B cell (primary cell): ENCODE measurements at regions not wholly inside any gene's neighbourhood (a gene's known extent, or its start where the extent isn't known, plus 50 kb on each side); places are given as distances from the start of the nearest gene placed in this dataset.

Source experiments
- ATAC-seq: fragments of 200-7000 bp; cut with Tn5 transposase; one replicate; pipeline ENCODE4 v1.10.0; 2021; ENCODE audit warnings: low read depth, mild to moderate bottlenecking, moderate number of reproducible peaks, moderate library complexity
- CTCF ChIA-PET: fragments of 350-600 bp; sonication (Branson Sonifier 250); formaldehyde crosslinking; loops from one replicate; lab custom pipeline; 2021; ENCODE audit warnings: antibody characterized with exemption, inconsistent platforms; lab: Charles Lee
- POLR2A ChIA-PET: fragments of 350-600 bp; sonication (Branson Sonifier 250); formaldehyde crosslinking; loops from one replicate; lab custom pipeline; 2021; ENCODE audit warnings: antibody characterized with exemption; lab: Charles Lee
- DNase-seq: peaks from one replicate; pipeline ENCODE4 v3.0.0; 2013
- H2AFZ ChIP-seq: 2 replicates; pipeline ENCODE4 v1.6.1; 2012; ENCODE audit warnings: mild to moderate bottlenecking, low read depth, low read length; ENCODE audit not compliant: insufficient read depth, poor library complexity, severe bottlenecking
- H3K27ac ChIP-seq, 2 donors: 1 replicate in 1 of 2; 2 replicates in 1 of 2; pipeline ENCODE4 v1.5.1; 2012 to 2013; ENCODE audit warnings: low read length in 2 of 2, mild to moderate bottlenecking in 2 of 2, moderate library complexity in 1 of 2
- H3K27me3 ChIP-seq, 4 experiments: fragments of 200-600 bp in 1 of 4; sonication (generic) in 1 of 4; replicated peaks in 1 of 4; 1 replicate in 2 of 4; 2 replicates in 2 of 4; pipeline versions ENCODE4 v1.6.1 to v1.7.0; 2013 to 2016; ENCODE audit warnings: low read length in 3 of 4, mild to moderate bottlenecking in 2 of 4, mixed read lengths in 1 of 4, moderate library complexity in 1 of 4; ENCODE audit not compliant: insufficient read depth in 4 of 4, control insufficient read depth in 3 of 4; ENCODE audit errors: control extremely low read depth in 1 of 4
- H3K36me3 ChIP-seq, 2 experiments: replicated peaks in 1 of 2; 1 replicate in 1 of 2; 2 replicates in 1 of 2; pipeline versions ENCODE4 v1.6.1 to v1.7.1; 2013; ENCODE audit warnings: low read length in 1 of 2; ENCODE audit not compliant: insufficient read depth in 2 of 2, control insufficient read depth in 1 of 2; ENCODE audit errors: control extremely low read depth in 1 of 2, extremely low read depth in 1 of 2
- H3K4me1 ChIP-seq, 2 donors: fragments of 200-600 bp in 1 of 2; sonication (generic) in 1 of 2; 1 replicate in 1 of 2; 2 replicates in 1 of 2; pipeline versions ENCODE4 v1.5.1 to v1.6.1; 2013 to 2017; ENCODE audit warnings: low read length in 2 of 2; ENCODE audit not compliant: control insufficient read depth in 2 of 2, insufficient read depth in 2 of 2
- H3K4me2 ChIP-seq: replicated peaks from 2 replicates; pipeline ENCODE3; 2012; ENCODE audit warnings: mild to moderate bottlenecking, low read depth, low read length; ENCODE audit not compliant: poor library complexity, severe bottlenecking
- H3K4me3 ChIP-seq, 5 experiments: fragments of 200-600 bp in 1 of 5; sonication (generic) in 1 of 5; 1 replicate in 3 of 5; 2 replicates in 2 of 5; pipeline versions ENCODE4 v1.5.1 to v1.7.0; 2011 to 2016; ENCODE audit warnings: low read length in 4 of 5, mild to moderate bottlenecking in 4 of 5, low read depth in 2 of 5, control low read depth in 1 of 5, moderate library complexity in 1 of 5; ENCODE audit not compliant: insufficient read depth in 1 of 5; ENCODE audit errors: control extremely low read depth in 1 of 5, extremely low read depth in 1 of 5
- H3K79me2 ChIP-seq: fragments of 200-600 bp; sonication (generic); one replicate; pipeline ENCODE4 v1.6.0; 2016; ENCODE audit warnings: low read length; ENCODE audit not compliant: control insufficient read depth, insufficient read depth
- H3K9ac ChIP-seq: fragments of 200-600 bp; sonication (generic); 2 replicates; pipeline ENCODE4 v1.6.1; 2017; ENCODE audit warnings: mild to moderate bottlenecking, low read length, moderate library complexity
- H3K9me3 ChIP-seq, 3 donors: one replicate each; pipeline versions ENCODE4 v1.6.1 to v1.7.1; 2013; ENCODE audit warnings: low read length in 2 of 3; ENCODE audit not compliant: control insufficient read depth in 2 of 3, insufficient read depth in 1 of 3; ENCODE audit errors: control extremely low read depth in 1 of 3
- H4K20me1 ChIP-seq: 2 replicates; pipeline ENCODE4 v1.6.0; 2012; ENCODE audit warnings: mild to moderate bottlenecking, low read length; ENCODE audit not compliant: insufficient read depth, control insufficient read depth, poor library complexity, severe bottlenecking
- H3K27ac Mint-ChIP-seq: one replicate; pipeline ENCODE4 v1.8.0; 2021; ENCODE audit warnings: mixed read lengths
- H3K27me3 Mint-ChIP-seq: one replicate; pipeline ENCODE4 v1.8.0; 2021; ENCODE audit warnings: mixed read lengths
- H3K4me1 Mint-ChIP-seq: one replicate; pipeline ENCODE4 v1.8.0; 2021; ENCODE audit warnings: mixed read lengths
- H3K4me3 Mint-ChIP-seq: one replicate; pipeline ENCODE4 v1.8.0; 2021; ENCODE audit warnings: mixed read lengths
- H3K9me3 Mint-ChIP-seq: one replicate; pipeline ENCODE4 v1.8.0; 2022; ENCODE audit warnings: mixed read lengths; ENCODE audit not compliant: insufficient read depth
- EZH2 ChIP-seq: IDR thresholded peaks from 2 replicates; pipeline ENCODE4 v1.6.1; 2012; ENCODE audit warnings: borderline replicate concordance, low read depth, mild to moderate bottlenecking, moderate library complexity, low read length; ENCODE audit not compliant: insufficient read depth, poor library complexity, severe bottlenecking
- WGBS: methylation state at CpG from one replicate; pipeline ENCODE4 v1.1.5; 2013; ENCODE audit warnings: missing lambda C conversion rate; ENCODE audit not compliant: insufficient coverage; 5-methylcytosine and 5-hydroxymethylcytosine counted together
- intact Hi-C: fragments of 100-400 bp; cut with micrococcal nuclease; formaldehyde crosslinking; loops from one replicate; pipeline ENCODE4 v1.10.0; 2022
- TF ChIP-seq, protein P1 (sequence below): fragments of 200-600 bp; IDR thresholded peaks from one replicate; pipeline ENCODE4 v1.8.0; 2022; ENCODE audit warnings: antibody characterized with exemption, mild to moderate bottlenecking

DNA sequence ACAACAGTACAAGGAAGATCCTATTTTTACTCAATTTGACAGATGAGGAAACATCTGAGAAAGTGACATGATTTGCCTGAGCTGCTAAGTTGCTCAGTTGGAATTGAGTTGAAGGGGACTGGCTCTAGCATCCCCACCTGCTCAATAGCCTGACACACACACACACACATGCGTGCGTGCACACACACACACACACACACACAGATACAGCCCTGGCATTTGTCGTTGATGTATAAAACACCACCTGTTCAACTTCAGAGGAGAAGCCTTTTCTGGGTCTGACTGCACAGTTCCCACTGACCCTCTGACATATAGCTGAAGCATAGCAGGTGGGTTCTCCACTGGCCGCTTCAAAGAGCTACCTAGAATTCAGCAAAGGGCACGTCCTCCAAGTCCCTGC is 1045.9 kb downstream of the VRK1 start:
- Mint-ChIP-seq H3K27me3 (no peaks in the 10 kb centered on the region), H3K4me3 (no peak overlapping the region), H3K9me3 (no peaks in the 10 kb centered on the region), H3K27ac (no peak overlapping the region), H3K4me1 (no peaks in the 10 kb centered on the region)
- Histone ChIP-seq H3K9ac (no peak overlapping the region), H3K9me3 (peaks cover 0 to 23% (median 0%) of the 10 kb centered on the region in 3 donors), H3K27ac (no peak overlapping the region), H3K4me2 (no peak overlapping the region), H2AFZ (no peak overlapping the region), H3K4me1 (no peaks in the 10 kb centered on the region), H3K4me3 (no peak overlapping the region), H3K36me3 (no peaks in the 10 kb centered on the region), H3K27me3 (no peaks in the 10 kb centered on the region), H3K79me2 (no peaks in the 10 kb centered on the region), H4K20me1 (no peaks in the 10 kb centered on the region)
- ATAC-seq (no peak), DNase-seq (no peak)
- TF ChIP-seq, protein P1, sequence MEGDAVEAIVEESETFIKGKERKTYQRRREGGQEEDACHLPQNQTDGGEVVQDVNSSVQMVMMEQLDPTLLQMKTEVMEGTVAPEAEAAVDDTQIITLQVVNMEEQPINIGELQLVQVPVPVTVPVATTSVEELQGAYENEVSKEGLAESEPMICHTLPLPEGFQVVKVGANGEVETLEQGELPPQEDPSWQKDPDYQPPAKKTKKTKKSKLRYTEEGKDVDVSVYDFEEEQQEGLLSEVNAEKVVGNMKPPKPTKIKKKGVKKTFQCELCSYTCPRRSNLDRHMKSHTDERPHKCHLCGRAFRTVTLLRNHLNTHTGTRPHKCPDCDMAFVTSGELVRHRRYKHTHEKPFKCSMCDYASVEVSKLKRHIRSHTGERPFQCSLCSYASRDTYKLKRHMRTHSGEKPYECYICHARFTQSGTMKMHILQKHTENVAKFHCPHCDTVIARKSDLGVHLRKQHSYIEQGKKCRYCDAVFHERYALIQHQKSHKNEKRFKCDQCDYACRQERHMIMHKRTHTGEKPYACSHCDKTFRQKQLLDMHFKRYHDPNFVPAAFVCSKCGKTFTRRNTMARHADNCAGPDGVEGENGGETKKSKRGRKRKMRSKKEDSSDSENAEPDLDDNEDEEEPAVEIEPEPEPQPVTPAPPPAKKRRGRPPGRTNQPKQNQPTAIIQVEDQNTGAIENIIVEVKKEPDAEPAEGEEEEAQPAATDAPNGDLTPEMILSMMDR, result no peak
- no peak for TF ChIP-seq EZH2
- POLR2A ChIA-PET, result no interaction called here
- intact Hi-C loops, result no loop called here
- 73% methylated on average over 5 of the region's 5 CpGs for WGBS
- CTCF ChIA-PET, result no interaction called here

DNA sequence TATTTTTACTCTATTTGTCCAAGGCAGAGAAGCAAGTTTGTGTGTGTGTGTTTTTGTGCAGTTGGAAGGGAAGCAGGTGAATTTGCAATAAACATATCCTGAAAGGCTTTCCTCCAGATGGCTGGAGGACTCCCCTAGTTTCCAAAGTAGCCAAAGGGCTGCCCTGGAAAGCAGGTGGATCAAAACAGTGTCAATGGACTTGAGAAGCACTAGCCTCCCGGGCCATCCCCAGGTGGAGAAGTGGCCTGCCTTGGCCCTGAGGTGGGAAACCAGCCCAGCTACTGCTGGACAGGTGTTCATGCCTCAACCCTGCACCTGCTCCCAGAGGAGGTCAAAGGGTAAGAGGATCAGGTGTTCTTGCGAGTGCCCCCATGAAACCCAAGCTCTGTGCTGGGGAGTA is 1046.9 kb downstream of the VRK1 start:
- DNase-seq (no peak), ATAC-seq (no peak)
- H3K27ac ChIP-seq, result no peak overlapping the region
- H3K9me3 ChIP-seq, result peaks cover 0 to 23% (median 0%) of the 10 kb centered on the region in 3 donors
- Mint-ChIP-seq H3K27me3 (no peaks in the 10 kb centered on the region), H3K4me3 (no peak overlapping the region), H3K27ac (no peak overlapping the region), H3K4me1 (no peaks in the 10 kb centered on the region), H3K9me3 (no peaks in the 10 kb centered on the region)
- H3K36me3 ChIP-seq, result no peaks in the 10 kb centered on the region
- no peak overlapping the region for H2AFZ ChIP-seq
- CTCF ChIA-PET, result no interaction called here
- H4K20me1 ChIP-seq, result no peaks in the 10 kb centered on the region
- no peak overlapping the region for H3K4me3 ChIP-seq
- POLR2A ChIA-PET, result no interaction called here
- intact Hi-C loops, result no loop called here
- H3K27me3 ChIP-seq, result no peaks in the 10 kb centered on the region
- H3K4me2 ChIP-seq, result no peak overlapping the region
- H3K79me2 ChIP-seq, result no peaks in the 10 kb centered on the region
- no peaks in the 10 kb centered on the region for H3K4me1 ChIP-seq
- H3K9ac ChIP-seq, result no peak overlapping the region
- no peak for TF ChIP-seq EZH2
- TF ChIP-seq, protein P1, result no peak
- 97% methylated on average over 2 of the region's 2 CpGs for WGBS
